IMR-90 (cell line): ENCODE measurements at regions not wholly inside any gene's neighbourhood (a gene's known extent, or its start where the extent isn't known, plus 50 kb on each side); places are given as distances from the start of the nearest gene placed in this dataset.

ENCODE experiments used
- ATAC-seq: fragments of 200-7000 bp; cut with Tn5 transposase; 2 replicates; pipeline ENCODE4 v1.9.1; 2020; ENCODE audit warnings: low read depth, mild to moderate bottlenecking, moderate library complexity
- BruUV-seq: library from RNA; stranded (reverse); fragments of 400-500 nt; replicated peaks from 2 replicates; lab custom pipeline; 2021; lab: Mats Ljungman, UMichigan
- CTCF ChIA-PET: fragments of 300-600 bp; formaldehyde crosslinking; extraction: SDS; loops from one replicate; lab custom pipeline; 2021; ENCODE audit warnings: antibody characterized with exemption; lab: Yijun Ruan, JAX
- POLR2A ChIA-PET: fragments of 300-600 bp; sonication (Branson Sonifier 250); formaldehyde crosslinking; loops from one replicate; lab custom pipeline; 2022; ENCODE audit warnings: antibody characterized with exemption; ENCODE audit not compliant: unreplicated experiment; lab: Charles Lee
- DNase-seq: peaks from one replicate; pipeline ENCODE4 v3.0.0; 2013
- H2AFZ ChIP-seq: replicated peaks from 2 replicates; pipeline ENCODE3; 2013; ENCODE audit warnings: low read length, mild to moderate bottlenecking; ENCODE audit not compliant: poor library complexity
- H2AK5ac ChIP-seq: 2 replicates; pipeline ENCODE4 v1.6.1; 2013; ENCODE audit warnings: low read depth, low read length, inconsistent platforms
- H2AK9ac ChIP-seq: replicated peaks from 2 replicates; pipeline ENCODE3; 2013; ENCODE audit warnings: mild to moderate bottlenecking, low read depth, low read length, moderate library complexity; ENCODE audit not compliant: poor library complexity
- H2BK120ac ChIP-seq: 2 replicates; pipeline ENCODE4 v1.6.1; 2013; ENCODE audit warnings: low read depth, low read length, inconsistent platforms
- H2BK15ac ChIP-seq: 3 replicates; pipeline ENCODE4 v1.6.1; 2013; ENCODE audit warnings: low read depth, low read length, inconsistent platforms
- H2BK20ac ChIP-seq: 2 replicates; pipeline ENCODE4 v1.6.1; 2013; ENCODE audit warnings: low read depth, mild to moderate bottlenecking, inconsistent platforms, low read length, moderate library complexity
- H2BK5ac ChIP-seq: 2 replicates; pipeline ENCODE4 v1.6.1; 2013; ENCODE audit warnings: mild to moderate bottlenecking, low read depth, low read length, inconsistent platforms; ENCODE audit not compliant: poor library complexity, severe bottlenecking
- H3K14ac ChIP-seq: replicated peaks from 2 replicates; pipeline ENCODE4 v1.6.1; 2013; ENCODE audit warnings: low read depth, low read length, inconsistent platforms
- H3K18ac ChIP-seq: 2 replicates; pipeline ENCODE4 v1.6.1; 2013; ENCODE audit warnings: low read depth, low read length, control low read depth
- H3K23ac ChIP-seq: 2 replicates; pipeline ENCODE4 v1.6.1; 2013; ENCODE audit warnings: low read depth, low read length, inconsistent platforms
- H3K27ac ChIP-seq: 2 replicates; pipeline ENCODE4 v1.5.1; 2013; ENCODE audit warnings: mild to moderate bottlenecking, control low read depth, low read length; ENCODE audit not compliant: insufficient read depth
- H3K27me3 ChIP-seq: 2 replicates; pipeline ENCODE4 v1.6.1; 2013; ENCODE audit warnings: low read length; ENCODE audit not compliant: control insufficient read depth, insufficient read depth
- H3K36me3 ChIP-seq: 2 replicates; pipeline ENCODE4 v1.6.1; 2013; ENCODE audit warnings: low read length, mixed read lengths; ENCODE audit not compliant: control insufficient read depth, insufficient read depth
- H3K4ac ChIP-seq: 2 replicates; pipeline ENCODE4 v1.6.1; 2013; ENCODE audit warnings: low read depth, low read length, inconsistent platforms
- H3K4me1 ChIP-seq: 2 replicates; pipeline ENCODE4 v1.6.1; 2013; ENCODE audit warnings: low read length, mixed read lengths; ENCODE audit not compliant: control insufficient read depth, insufficient read depth
- H3K4me2 ChIP-seq: 2 replicates; pipeline ENCODE4 v1.6.1; 2013; ENCODE audit warnings: low read depth, mild to moderate bottlenecking, control low read depth, low read length, moderate library complexity
- H3K4me3 ChIP-seq: 2 replicates; pipeline ENCODE4 v1.5.1; 2013; ENCODE audit warnings: low read depth, mild to moderate bottlenecking, control low read depth, low read length, moderate library complexity; ENCODE audit not compliant: insufficient read depth
- H3K56ac ChIP-seq: 2 replicates; pipeline ENCODE4 v1.6.1; 2013; ENCODE audit warnings: low read length, inconsistent platforms; ENCODE audit not compliant: insufficient read depth; ENCODE audit errors: extremely low read depth
- H3K79me1 ChIP-seq, 2 experiments: 2 replicates each; pipeline ENCODE4 v1.6.1; 2013; ENCODE audit warnings: low read length in 2 of 2, inconsistent platforms in 1 of 2, low read depth in 1 of 2
- H3K9ac ChIP-seq: 2 replicates; pipeline ENCODE4 v1.6.1; 2013; ENCODE audit warnings: low read depth, low read length, control low read depth
- H3K9me1 ChIP-seq: 2 replicates; pipeline ENCODE4 v1.6.1; 2013; ENCODE audit warnings: low read length, inconsistent platforms; ENCODE audit not compliant: insufficient read depth
- H3K9me3 ChIP-seq: 2 replicates; pipeline ENCODE4 v1.6.1; 2013; ENCODE audit warnings: low read length; ENCODE audit not compliant: control insufficient read depth, insufficient read depth
- H4K20me1 ChIP-seq: 2 replicates; pipeline ENCODE4 v1.6.1; 2013; ENCODE audit warnings: low read length, inconsistent platforms; ENCODE audit not compliant: insufficient read depth
- H4K5ac ChIP-seq: 2 replicates; pipeline ENCODE4 v1.6.1; 2013; ENCODE audit warnings: mild to moderate bottlenecking, low read depth, low read length, control low read depth
- H4K8ac ChIP-seq, 2 experiments: 2 replicates each; pipeline ENCODE4 v1.6.1; 2013; ENCODE audit warnings: low read depth in 2 of 2, low read length in 2 of 2, control low read depth in 1 of 2, inconsistent platforms in 1 of 2
- H4K91ac ChIP-seq: 2 replicates; pipeline ENCODE4 v1.6.1; 2013; ENCODE audit warnings: low read depth, low read length, inconsistent platforms; ENCODE audit not compliant: insufficient read depth
- BHLHE40 ChIP-seq: fragments of 150-350 bp; IDR thresholded peaks from 2 replicates; pipeline ENCODE4 v1.6.1; 2016; ENCODE audit warnings: mild to moderate bottlenecking, low read depth, low read length
- CEBPB ChIP-seq: IDR thresholded peaks from 2 replicates; pipeline ENCODE4 v1.6.1; 2012; ENCODE audit warnings: low read depth, low read length, improper control_type of control experiment
- CHD1 ChIP-seq: IDR thresholded peaks from 2 replicates; pipeline ENCODE4 v1.6.1; 2012; ENCODE audit warnings: low read depth, low read length, improper control_type of control experiment
- ELK1 ChIP-seq: fragments of 150-350 bp; IDR thresholded peaks from 2 replicates; pipeline ENCODE4 v1.6.1; 2016; ENCODE audit warnings: low read depth, mild to moderate bottlenecking, low read length, moderate library complexity, borderline replicate concordance
- FOS ChIP-seq: fragments of 150-350 bp; IDR thresholded peaks from 2 replicates; pipeline ENCODE4 v1.6.1; 2016; ENCODE audit warnings: low read depth, low read length
- MAZ ChIP-seq: IDR thresholded peaks from 2 replicates; pipeline ENCODE4 v1.6.1; 2012; ENCODE audit warnings: low read depth, mild to moderate bottlenecking, low read length, improper control_type of control experiment, moderate library complexity, borderline replicate concordance
- MXI1 ChIP-seq: IDR thresholded peaks from 2 replicates; pipeline ENCODE4 v1.6.1; 2012; ENCODE audit warnings: low read depth, mild to moderate bottlenecking, low read length, moderate library complexity, borderline replicate concordance
- POLR2A ChIP-seq: IDR thresholded peaks from 2 replicates; pipeline ENCODE4 v1.6.1; 2012; ENCODE audit warnings: mild to moderate bottlenecking, low read depth, low read length
- RAD21 ChIP-seq: IDR thresholded peaks from 2 replicates; pipeline ENCODE4 v1.6.1; 2012; ENCODE audit warnings: low read length, improper control_type of control experiment
- RCOR1 ChIP-seq: IDR thresholded peaks from 2 replicates; pipeline ENCODE4 v1.6.1; 2012; ENCODE audit warnings: mild to moderate bottlenecking, low read length, improper control_type of control experiment; ENCODE audit not compliant: insufficient replicate concordance
- RFX5 ChIP-seq: IDR thresholded peaks from 2 replicates; pipeline ENCODE4 v1.8.0; 2012; ENCODE audit warnings: low read depth, mild to moderate bottlenecking, low read length, moderate library complexity
- SMC3 ChIP-seq: fragments of 150-350 bp; IDR thresholded peaks from 2 replicates; pipeline ENCODE4 v1.6.1; 2016; ENCODE audit warnings: low read depth, mild to moderate bottlenecking, antibody characterized with exemption, low read length, moderate library complexity
- dilution Hi-C: fragments of 300-500 bp; cut with HindIII; formaldehyde crosslinking; loops from one replicate; pipeline ENCODE4 v1.14.3; 2018; ENCODE audit warnings: low sequenced_read_pairs; ENCODE audit not compliant: unreplicated experiment
- in situ Hi-C: fragments of 300-500 bp; cut with MboI; formaldehyde crosslinking; loops from 3 replicates; pipeline ENCODE4 v1.14.3; 2019; ENCODE audit warnings: low sequenced_read_pairs, inconsistent platforms, mixed read lengths
- intact Hi-C: fragments of 100-400 bp; cut with micrococcal nuclease; formaldehyde crosslinking; loops from 2 replicates; pipeline ENCODE4 v1.10.0; 2022
- TF ChIP-seq, protein P1 (sequence below): fragments of 150-350 bp; IDR thresholded peaks from 2 replicates; pipeline ENCODE4 v1.6.1; 2017; ENCODE audit warnings: mild to moderate bottlenecking, antibody characterized with exemption, low read length, low read depth
- TF ChIP-seq, protein P2 (sequence below): conservative IDR thresholded peaks from 2 replicates; pipeline ENCODE4 v1.5.1; 2012; ENCODE audit warnings: mild to moderate bottlenecking, low read depth, low read length, improper control_type of control experiment

GRCh38 chr9:126132746-126133145, 193.9 kb upstream of the MVB12B start:
- H4K91ac ChIP-seq, result no peak overlapping the region
- in situ Hi-C loops (no loop called here), intact Hi-C loops (no loop called here), dilution Hi-C loops (no loop called here)
- no peak overlapping the region for H2BK15ac ChIP-seq
- ATAC-seq, result no peak
- H3K79me1 ChIP-seq, result no peaks in the 10 kb centered on the region
- H4K20me1 ChIP-seq, result no peaks in the 10 kb centered on the region
- H3K18ac ChIP-seq, result no peak overlapping the region
- H3K9me1 ChIP-seq, result no peaks in the 10 kb centered on the region
- no peak overlapping the region for H2AK9ac ChIP-seq
- H4K8ac ChIP-seq, result no peak overlapping the region
- peaks cover 5% of the 10 kb centered on the region; the same call in 1 of the 2 replicates for H3K27me3 ChIP-seq
- no peak overlapping the region for H2AFZ ChIP-seq
- H3K27ac ChIP-seq, result no peak overlapping the region
- no peaks in the 10 kb centered on the region for H3K36me3 ChIP-seq
- H2BK120ac ChIP-seq, result no peak overlapping the region
- BruUV-seq, result no TSS peak
- no peak overlapping the region for H2BK20ac ChIP-seq
- H3K4me1 ChIP-seq, result no peaks in the 10 kb centered on the region
- no peak overlapping the region for H3K9ac ChIP-seq
- no peak overlapping the region for H3K56ac ChIP-seq
- no peak overlapping the region for H3K4me2 ChIP-seq
- H3K4ac ChIP-seq, result no peak overlapping the region
- CTCF ChIA-PET, result no interaction called here
- DNase-seq, result no peak
- no peak overlapping the region for H2BK5ac ChIP-seq
- H3K14ac ChIP-seq, result no peak overlapping the region
- H2AK5ac ChIP-seq, result no peak overlapping the region
- POLR2A ChIA-PET, result no interaction called here
- H3K4me3 ChIP-seq, result no peak overlapping the region
- H4K5ac ChIP-seq, result no peak overlapping the region
- 0 out of 2 replicates have a peak, but pooled peaks cover 1% of the 10 kb centered on the region for H3K9me3 ChIP-seq
- TF ChIP-seq, protein P1, sequence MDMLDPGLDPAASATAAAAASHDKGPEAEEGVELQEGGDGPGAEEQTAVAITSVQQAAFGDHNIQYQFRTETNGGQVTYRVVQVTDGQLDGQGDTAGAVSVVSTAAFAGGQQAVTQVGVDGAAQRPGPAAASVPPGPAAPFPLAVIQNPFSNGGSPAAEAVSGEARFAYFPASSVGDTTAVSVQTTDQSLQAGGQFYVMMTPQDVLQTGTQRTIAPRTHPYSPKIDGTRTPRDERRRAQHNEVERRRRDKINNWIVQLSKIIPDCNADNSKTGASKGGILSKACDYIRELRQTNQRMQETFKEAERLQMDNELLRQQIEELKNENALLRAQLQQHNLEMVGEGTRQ, result no peak
- TF ChIP-seq RAD21 (no peak), RFX5 (no peak), POLR2A (no peak), MXI1 (no peak), RCOR1 (no peak), CHD1 (no peak), SMC3 (no peak), MAZ (no peak), BHLHE40 (no peak), ELK1 (no peak), FOS (no peak), CEBPB (no peak)
- TF ChIP-seq, protein P2, sequence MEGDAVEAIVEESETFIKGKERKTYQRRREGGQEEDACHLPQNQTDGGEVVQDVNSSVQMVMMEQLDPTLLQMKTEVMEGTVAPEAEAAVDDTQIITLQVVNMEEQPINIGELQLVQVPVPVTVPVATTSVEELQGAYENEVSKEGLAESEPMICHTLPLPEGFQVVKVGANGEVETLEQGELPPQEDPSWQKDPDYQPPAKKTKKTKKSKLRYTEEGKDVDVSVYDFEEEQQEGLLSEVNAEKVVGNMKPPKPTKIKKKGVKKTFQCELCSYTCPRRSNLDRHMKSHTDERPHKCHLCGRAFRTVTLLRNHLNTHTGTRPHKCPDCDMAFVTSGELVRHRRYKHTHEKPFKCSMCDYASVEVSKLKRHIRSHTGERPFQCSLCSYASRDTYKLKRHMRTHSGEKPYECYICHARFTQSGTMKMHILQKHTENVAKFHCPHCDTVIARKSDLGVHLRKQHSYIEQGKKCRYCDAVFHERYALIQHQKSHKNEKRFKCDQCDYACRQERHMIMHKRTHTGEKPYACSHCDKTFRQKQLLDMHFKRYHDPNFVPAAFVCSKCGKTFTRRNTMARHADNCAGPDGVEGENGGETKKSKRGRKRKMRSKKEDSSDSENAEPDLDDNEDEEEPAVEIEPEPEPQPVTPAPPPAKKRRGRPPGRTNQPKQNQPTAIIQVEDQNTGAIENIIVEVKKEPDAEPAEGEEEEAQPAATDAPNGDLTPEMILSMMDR, result no peak
- no peak overlapping the region for H3K23ac ChIP-seq
